ENCODE measurements at regions not wholly inside any gene's neighbourhood (a gene's known extent, or its start where the extent isn't known, plus 50 kb on each side); places are given as distances from the start of the nearest gene placed in this dataset.

DNA sequence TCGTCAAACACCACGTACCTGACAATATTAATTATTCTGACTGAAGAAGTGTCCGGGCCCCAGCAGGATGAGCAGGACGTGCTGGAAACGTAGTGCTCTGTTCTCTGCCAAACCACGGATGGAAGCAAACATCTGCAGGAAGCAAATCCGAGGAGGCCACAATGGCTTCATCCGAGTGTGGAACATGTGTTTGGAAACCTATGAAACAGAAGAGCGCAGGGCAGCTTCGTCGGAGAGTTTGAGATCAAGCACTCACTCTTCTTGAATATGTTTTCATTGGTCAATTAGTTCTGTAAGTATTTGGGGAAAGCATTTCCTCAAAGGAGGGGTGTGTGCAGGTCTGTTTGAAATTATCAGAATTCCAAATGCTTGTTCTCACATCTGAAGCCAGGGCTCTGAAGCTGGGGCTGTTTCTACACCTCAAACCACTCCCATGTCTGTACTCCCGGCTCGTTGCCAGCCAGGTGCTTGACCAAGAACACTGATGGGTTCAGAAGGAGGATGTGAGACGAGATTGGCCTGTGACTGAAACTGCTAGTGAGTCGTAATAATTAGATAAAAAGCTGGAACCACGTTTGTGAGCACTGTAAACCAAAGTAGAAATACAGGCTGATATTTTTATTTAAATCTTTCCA, 356.6 kb upstream of the SALL3 start:
- TF ChIP-seq CTCF (IDR thresholded peaks at IDR 0.05; ENCODE audit: control extremely low read depth, extremely low read depth, low read depth, missing control alignments) = no peak
- ChIA-PET POLR2A (no interaction called here), CTCF (no interaction called here)
- no peak for DNase-seq (ENCODE audit: extremely low spot score)

DNA sequence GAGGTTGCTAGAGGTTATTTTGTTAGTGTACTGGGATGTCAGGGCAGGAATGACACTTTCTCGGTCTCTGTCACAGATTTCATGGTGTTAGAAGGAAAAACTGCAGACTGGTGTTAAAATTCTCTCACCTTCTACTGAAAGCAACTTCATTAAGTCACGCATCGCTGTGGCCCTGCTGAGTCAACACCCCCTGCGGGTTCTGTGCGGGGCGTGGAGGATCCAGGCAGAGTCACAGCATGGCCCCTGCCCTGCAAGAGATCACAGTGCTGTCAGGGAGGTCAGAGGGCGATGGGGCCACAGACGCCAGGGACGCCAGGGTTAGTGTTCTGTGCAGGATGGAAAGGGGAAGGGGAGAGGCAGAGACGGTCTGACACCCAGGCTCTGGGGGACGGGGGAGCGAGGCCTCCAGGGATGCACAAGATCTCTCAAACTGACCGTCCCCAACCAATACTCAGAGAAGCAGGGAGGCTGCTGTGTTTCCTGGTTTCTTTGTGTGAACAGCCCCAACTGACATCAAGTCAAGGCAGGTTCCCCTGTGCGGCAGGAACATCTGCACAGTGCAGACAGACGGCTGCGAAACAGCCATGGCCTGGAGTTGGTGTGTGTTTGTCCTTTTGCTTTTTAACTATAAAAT, 354.9 kb upstream of the SALL3 start:
- no peak for DNase-seq (ENCODE audit: extremely low spot score)
- no peak for TF ChIP-seq CTCF (IDR thresholded peaks at IDR 0.05; ENCODE audit: control extremely low read depth, extremely low read depth, low read depth, missing control alignments)
- ChIA-PET POLR2A (no interaction called here), CTCF (no interaction called here)

DNA sequence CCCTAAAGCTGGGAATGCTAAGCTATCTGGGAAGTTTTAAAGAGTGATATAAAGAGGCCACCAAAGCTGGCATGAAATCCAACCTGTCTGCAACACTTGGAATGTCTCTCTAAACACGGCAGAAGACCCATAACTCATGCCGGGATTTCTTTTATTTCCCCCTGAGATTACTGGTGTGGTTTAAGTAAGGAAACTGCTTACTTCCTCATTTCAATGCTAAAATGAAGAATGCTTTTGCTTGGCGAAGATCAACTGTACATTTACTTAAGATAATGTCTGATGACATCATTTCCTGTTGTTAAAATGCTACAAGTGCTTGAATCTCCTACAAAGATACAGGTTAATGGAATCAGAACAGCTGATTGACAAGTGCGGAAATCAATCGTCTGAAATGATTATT, 353.8 kb upstream of the SALL3 start:
- POLR2A ChIA-PET = no interaction called here

DNA sequence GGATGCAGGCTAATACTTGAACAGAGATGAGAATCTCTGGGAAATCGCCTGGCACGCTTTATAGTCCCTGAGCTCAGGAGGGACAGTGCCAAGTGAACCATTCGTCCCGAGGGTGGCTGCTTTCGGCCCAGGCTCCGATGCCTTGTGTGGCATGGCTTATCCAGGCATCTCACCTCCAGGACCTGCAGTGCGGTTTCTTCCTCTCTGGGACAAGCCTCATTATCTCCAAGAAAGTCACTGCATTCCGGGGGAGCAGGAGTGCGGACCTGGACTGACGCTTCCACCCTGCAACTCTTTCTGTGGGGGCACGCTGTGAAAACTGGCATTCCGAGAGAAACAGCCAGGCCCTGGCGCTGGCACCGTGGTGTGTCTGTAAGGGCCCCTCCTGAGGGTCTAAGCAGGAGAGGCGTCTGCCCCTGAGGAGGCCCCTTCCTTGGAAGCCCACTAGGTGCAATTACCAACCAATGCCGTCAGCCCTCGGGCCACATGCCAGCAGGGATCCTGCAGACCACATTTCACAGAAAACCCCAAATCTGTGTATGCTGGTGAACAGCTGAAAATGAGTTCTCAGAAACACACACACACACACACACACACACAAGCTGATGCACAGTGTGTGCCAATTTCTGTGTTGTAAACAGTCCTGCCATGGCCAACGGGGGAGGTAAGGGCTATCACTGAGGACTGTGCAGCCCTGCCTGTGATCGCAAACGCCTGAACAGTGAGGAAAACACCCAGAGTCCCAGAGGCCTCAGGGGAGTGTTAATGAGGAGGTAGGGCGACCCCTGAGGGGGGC, 351.9 kb upstream of the SALL3 start:
- ChIA-PET POLR2A (no interaction called here), CTCF (no interaction called here)
- no peak for DNase-seq (ENCODE audit: extremely low spot score)
- TF ChIP-seq CTCF (IDR thresholded peaks at IDR 0.05; ENCODE audit: control extremely low read depth, extremely low read depth, low read depth, missing control alignments) = no peak

More for the DNA sequence above, 353.8 kb upstream of the SALL3 start:
- DNase-seq (ENCODE audit: extremely low spot score) = no peak
- no peak for TF ChIP-seq CTCF (IDR thresholded peaks at IDR 0.05; ENCODE audit: control extremely low read depth, extremely low read depth, low read depth, missing control alignments)
- CTCF ChIA-PET = no interaction called here

GRCh38 chr18:78629426-78629825, 350.2 kb upstream of the SALL3 start:
- ChIA-PET CTCF (no interaction called here), POLR2A (no interaction called here)
- DNase-seq (ENCODE audit: extremely low spot score) = no peak
- no peak for TF ChIP-seq CTCF (IDR thresholded peaks at IDR 0.05; ENCODE audit: control extremely low read depth, extremely low read depth, low read depth, missing control alignments)

DNA sequence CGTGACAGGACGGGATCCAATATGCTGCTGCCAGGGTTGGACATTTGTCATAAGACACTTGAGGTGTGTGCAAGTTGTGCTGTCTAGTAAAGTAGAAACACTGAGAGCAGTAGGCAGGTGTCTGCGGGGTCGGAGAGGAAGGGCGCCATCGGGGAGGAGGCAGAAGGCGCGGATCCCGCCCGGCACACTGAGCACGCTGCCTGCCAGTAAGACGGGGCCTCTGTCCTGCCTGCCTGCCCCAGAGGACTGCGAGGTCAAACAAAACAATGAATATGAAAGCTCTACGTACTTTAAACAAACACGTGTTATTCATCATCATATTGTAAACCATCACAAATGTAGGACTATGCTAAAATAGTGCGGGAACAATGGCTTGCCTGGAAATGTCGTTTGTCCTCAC, 349.3 kb upstream of the SALL3 start:
- ChIA-PET POLR2A (no interaction called here), CTCF (no interaction called here)
- no peak for DNase-seq (ENCODE audit: extremely low spot score)
- no peak for TF ChIP-seq CTCF (IDR thresholded peaks at IDR 0.05; ENCODE audit: control extremely low read depth, extremely low read depth, low read depth, missing control alignments)

Data from GM10248 (cell line).